ENCODE measurements at regions not wholly inside any gene's neighbourhood (a gene's known extent, or its start where the extent isn't known, plus 50 kb on each side); places are given as distances from the start of the nearest gene placed in this dataset.

- no peak for TF ChIP-seq SETDB1 (IDR thresholded peaks at IDR 0.05; ENCODE audit: low read length)
- no peak for TF ChIP-seq ZNF830 (CRISPR knock-in tag; IDR thresholded peaks at IDR 0.05)
- no peak for TF ChIP-seq ZEB2 (IDR thresholded peaks at IDR 0.05)
- TF ChIP-seq ATF3 (IDR thresholded peaks at IDR 0.05) = no peak
- no peak for TF ChIP-seq ATF3 (CRISPR knock-in tag; conservative IDR thresholded peaks at IDR 0.05)
- no peak for TF ChIP-seq KLF10 (CRISPR knock-in tag; IDR thresholded peaks at IDR 0.05)
- no peak for TF ChIP-seq KDM2B (CRISPR knock-in tag; IDR thresholded peaks at IDR 0.05)
- TF ChIP-seq GTF2F1 (IDR thresholded peaks at IDR 0.05; ENCODE audit: low read depth, low read length) = no peak
- TF ChIP-seq MED1 (CRISPR knock-in tag; IDR thresholded peaks at IDR 0.05; ENCODE audit: borderline replicate concordance) = no peak
- no peak for TF ChIP-seq TCF3 (CRISPR knock-in tag; IDR thresholded peaks at IDR 0.05)
- TF ChIP-seq NRF1 (conservative IDR thresholded peaks at IDR 0.05 in 1 of 2, IDR thresholded peaks at IDR 0.05 in 1 of 2) = no peak
- TF ChIP-seq RFX5 (IDR thresholded peaks at IDR 0.05; ENCODE audit: low read depth, low read length) = no peak
- no peak for TF ChIP-seq ZNF274 (IDR thresholded peaks at IDR 0.05; ENCODE audit: borderline replicate concordance, low read depth, low read length)
- TF ChIP-seq CTCF (IDR thresholded peaks at IDR 0.05 in 2 of 3, conservative IDR thresholded peaks at IDR 0.05 in 1 of 3; ENCODE audit: insufficient read depth in 2 of 3, low read depth in 1 of 3, low read length in 3 of 3) = no peak
These were observed 1025.3 kb upstream of the CNTNAP5 start for GRCh38 chr2:122999821-123000220.
